ENCODE measurements at regions not wholly inside any gene's neighbourhood (a gene's known extent, or its start where the extent isn't known, plus 50 kb on each side); places are given as distances from the start of the nearest gene placed in this dataset.
"Not testable (repeated sequence)": the region's sequence is repeated elsewhere in the genome, so short reads cannot be mapped to it uniquely, and the experiment has no call there.

- Histone ChIP-seq H3K9me3 (replicated peaks in 1 of 3) (no peaks in the 10 kb centered on the region), H3K27ac (no peak overlapping the region), H3K4me1 (replicated peaks in 1 of 2) (no peaks in the 10 kb centered on the region), H3K27me3 (no peaks in the 10 kb centered on the region), H3K36me3 (replicated peaks in 1 of 2) (no peaks in the 10 kb centered on the region), H3K4me3 (no peak overlapping the region)
- 70 to 93% (median 80%) methylated on average over 2 to 9 of the region's 9 CpGs for WGBS, 4 donors
- intact Hi-C loops (cut with DNase I), result no loop called here
- TF ChIP-seq CTCF (IDR thresholded peaks at IDR 0.05) (no peak), POLR2A (IDR thresholded peaks at IDR 0.05) (no peak)
- DNase-seq, result no peak
Observed at GRCh38 chr11:71369411-71369810, 78.8 kb downstream of the DHCR7 start.

GRCh38 chr11:71368966-71369365, 79.2 kb downstream of the DHCR7 start:
- H3K36me3 ChIP-seq (replicated peaks in 1 of 2), result no peaks in the 10 kb centered on the region
- no peak for DNase-seq
- H3K27me3 ChIP-seq, result no peaks in the 10 kb centered on the region
- no peak overlapping the region for H3K27ac ChIP-seq
- intact Hi-C loops (cut with DNase I), result no loop called here
- TF ChIP-seq POLR2A (IDR thresholded peaks at IDR 0.05) (no peak), CTCF (IDR thresholded peaks at IDR 0.05) (no peak)
- no peaks in the 10 kb centered on the region for H3K9me3 ChIP-seq (replicated peaks in 1 of 3)
- no peak overlapping the region for H3K4me3 ChIP-seq
- no peaks in the 10 kb centered on the region for H3K4me1 ChIP-seq (replicated peaks in 1 of 2)
- 70 to 87% (median 78%) methylated on average over 4 to 15 of the region's 15 CpGs for WGBS, 4 donors

GRCh38 chr11:71367756-71368155, 80.4 kb downstream of the DHCR7 start:
- no peaks in the 10 kb centered on the region for H3K36me3 ChIP-seq (replicated peaks in 1 of 2)
- intact Hi-C loops (cut with DNase I), result no loop called here
- no peak overlapping the region for H3K4me3 ChIP-seq
- no peaks in the 10 kb centered on the region for H3K4me1 ChIP-seq (replicated peaks in 1 of 2)
- DNase-seq, result no peak
- 66 to 80% (median 74%) methylated on average over 5 to 12 of the region's 12 CpGs for WGBS, 4 donors
- no peak overlapping the region for H3K27ac ChIP-seq
- TF ChIP-seq CTCF (IDR thresholded peaks at IDR 0.05) (no peak), POLR2A (IDR thresholded peaks at IDR 0.05) (no peak)
- H3K27me3 ChIP-seq, result no peaks in the 10 kb centered on the region
- H3K9me3 ChIP-seq (replicated peaks in 1 of 3), result no peaks in the 10 kb centered on the region

GRCh38 chr11:71367276-71367675, 80.9 kb downstream of the DHCR7 start:
- H3K9me3 ChIP-seq (replicated peaks in 1 of 3); DNase-seq; H3K4me3 ChIP-seq; intact Hi-C loops (cut with DNase I); H3K36me3 ChIP-seq (replicated peaks in 1 of 2); H3K27me3 ChIP-seq; H3K4me1 ChIP-seq (replicated peaks in 1 of 2); H3K27ac ChIP-seq: not testable (repeated sequence)
- whole genome bisulfite sequencing, 4 donors, result 83 to 100% (median 96%) methylated on average over 1 to 3 of the region's 3 CpGs

- Histone ChIP-seq H3K27me3 (no peaks in the 10 kb centered on the region), H3K4me1 (replicated peaks in 1 of 2) (no peaks in the 10 kb centered on the region), H3K9me3 (replicated peaks in 1 of 3) (no peaks in the 10 kb centered on the region), H3K27ac (no peak overlapping the region), H3K4me3 (no peak overlapping the region), H3K36me3 (replicated peaks in 1 of 2) (no peaks in the 10 kb centered on the region)
- intact Hi-C loops (cut with DNase I), result no loop called here
- DNase-seq, result no peak
- TF ChIP-seq POLR2A (IDR thresholded peaks at IDR 0.05) (no peak), CTCF (IDR thresholded peaks at IDR 0.05) (no peak)
- WGBS, 4 donors, result 62 to 81% (median 73%) methylated on average over 4 to 7 of the region's 7 CpGs
Observed at GRCh38 chr11:71366076-71366475, 82.1 kb downstream of the DHCR7 start.

Measured in adrenal gland (tissue), 9 donors.